GM12878 (cell line): ENCODE measurements at regions not wholly inside any gene's neighbourhood (a gene's known extent, or its start where the extent isn't known, plus 50 kb on each side); places are given as distances from the start of the nearest gene placed in this dataset.

ENCODE experiments used
- ATAC-seq: fragments of 200-7000 bp; cut with Tn5 transposase; 3 replicates; pipeline ENCODE4 v1.9.1; 2020; ENCODE audit warnings: mild to moderate bottlenecking, moderate library complexity
- BruUV-seq: library from RNA; stranded (reverse); fragments of 400-500 nt; replicated peaks from 2 replicates; lab custom pipeline; 2021; lab: Mats Ljungman, UMichigan
- CTCF ChIA-PET: fragments of 300-600 bp; sonication (Branson Sonifier 250); formaldehyde crosslinking; extraction: SDS; loops from one replicate; lab custom pipeline; 2021; ENCODE audit warnings: inconsistent platforms; lab: Yijun Ruan, JAX
- POLR2A ChIA-PET: fragments of 350-600 bp; formaldehyde crosslinking; extraction: SDS; loops from one replicate; lab custom pipeline; 2021; ENCODE audit warnings: inconsistent platforms; lab: Charles Lee
- RAD21 ChIA-PET: fragments of 300-600 bp; sonication (Branson Sonifier 250); formaldehyde crosslinking; loops from one replicate; lab custom pipeline; 2023; ENCODE audit warnings: antibody characterized with exemption; ENCODE audit not compliant: unreplicated experiment; lab: Charles Lee
- SMC1A ChIA-PET: fragments of 300-600 bp; sonication (Branson Sonifier 250); formaldehyde crosslinking; loops from one replicate; lab custom pipeline; 2023; ENCODE audit not compliant: unreplicated experiment, uncharacterized antibody; lab: Charles Lee
- DNase-seq: peaks from one replicate; pipeline ENCODE4 v3.0.0-alpha.2; 2011; ENCODE audit warnings: low read depth, low spot score
- FAIRE-seq: peaks from 3 replicates; lab custom pipeline; 2011; peaks lifted over from hg19 to GRCh38; lab: Jason Lieb, UNC
- H2AFZ ChIP-seq: 2 replicates; pipeline ENCODE4 v1.6.0; 2011; ENCODE audit warnings: low read depth, low read length, control low read depth; ENCODE audit not compliant: control insufficient read depth
- H3K27ac ChIP-seq: 2 replicates; pipeline ENCODE4 v1.5.1; 2011; ENCODE audit warnings: control low read depth; ENCODE audit not compliant: control insufficient read depth, insufficient read depth
- H3K27me3 ChIP-seq, 2 experiments: replicated peaks in 1 of 2; 2 replicates each; pipeline versions ENCODE4 v1.6.0 to v1.6.1; 2011; ENCODE audit warnings: low read length in 1 of 2; ENCODE audit not compliant: control insufficient read depth in 2 of 2, insufficient read depth in 2 of 2
- H3K36me3 ChIP-seq, 2 experiments: 2 replicates each; pipeline ENCODE4 v1.5.1; 2011; ENCODE audit warnings: low read length in 1 of 2; ENCODE audit not compliant: control insufficient read depth in 2 of 2, insufficient read depth in 2 of 2
- H3K4me1 ChIP-seq: 2 replicates; pipeline ENCODE4 v1.6.1; 2011; ENCODE audit warnings: mild to moderate bottlenecking, low read length, moderate library complexity, mixed read lengths; ENCODE audit not compliant: control insufficient read depth, insufficient read depth
- H3K4me2 ChIP-seq: 2 replicates; pipeline ENCODE4 v1.6.0; 2011; ENCODE audit warnings: control low read depth; ENCODE audit not compliant: control insufficient read depth, insufficient read depth
- H3K4me3 ChIP-seq: fragments of 200-600 bp; sonication (generic); 2 replicates; pipeline ENCODE4 v1.5.1; 2016
- H3K79me2 ChIP-seq: 2 replicates; pipeline ENCODE4 v1.6.0; 2011; ENCODE audit warnings: low read length; ENCODE audit not compliant: control insufficient read depth, insufficient read depth
- H3K9ac ChIP-seq: 2 replicates; pipeline ENCODE4 v1.8.0; 2011; ENCODE audit warnings: low read length, control low read depth, mixed read lengths; ENCODE audit not compliant: control insufficient read depth, insufficient read depth
- H3K9me3 ChIP-seq: replicated peaks from 3 replicates; pipeline ENCODE4 v1.5.1; 2011; ENCODE audit warnings: mild to moderate bottlenecking, low read length; ENCODE audit not compliant: control insufficient read depth, insufficient read depth
- H4K20me1 ChIP-seq: 2 replicates; pipeline ENCODE4 v1.6.0; 2011; ENCODE audit not compliant: control insufficient read depth, insufficient read depth
- CBX5 ChIP-seq: sonication (generic); IDR thresholded peaks from 2 replicates; pipeline ENCODE4 v1.6.1; 2016; ENCODE audit warnings: low read depth, moderate library complexity, mild to moderate bottlenecking, inconsistent platforms
- E2F8 ChIP-seq: fragments of 450-650 bp; IDR thresholded peaks from 2 replicates; pipeline ENCODE4 v1.6.1; 2018; ENCODE audit warnings: mild to moderate bottlenecking, low read depth, moderate library complexity; ENCODE audit not compliant: partially characterized antibody
- EP300 ChIP-seq, 2 experiments: fragments of 150-350 bp in 1 of 2; IDR thresholded peaks; 2 replicates each; pipeline ENCODE4 v1.6.1; 2011 to 2012; ENCODE audit warnings: low read depth in 2 of 2, low read length in 2 of 2, borderline replicate concordance in 1 of 2, improper control_type of control experiment in 1 of 2, inconsistent platforms in 1 of 2; ENCODE audit not compliant: control insufficient read depth in 1 of 2
- HCFC1 ChIP-seq: fragments of 150-350 bp; IDR thresholded peaks from 2 replicates; pipeline ENCODE4 v1.6.1; 2014; ENCODE audit warnings: low read length
- IRF5 ChIP-seq: fragments of 450-650 bp; IDR thresholded peaks from 2 replicates; pipeline ENCODE4 v1.6.1; 2017; ENCODE audit warnings: borderline replicate concordance
- NFIC ChIP-seq: IDR thresholded peaks from 2 replicates; pipeline ENCODE4 v1.6.1; 2012; ENCODE audit warnings: low read depth, mild to moderate bottlenecking, inconsistent platforms, low read length, moderate library complexity
- PAX8 ChIP-seq: fragments of 450-650 bp; IDR thresholded peaks from 2 replicates; pipeline ENCODE4 v1.6.1; 2017; ENCODE audit warnings: mild to moderate bottlenecking, moderate library complexity
- POLR2AphosphoS2 ChIP-seq: IDR thresholded peaks from 2 replicates; pipeline ENCODE4 v1.6.1; 2011; ENCODE audit warnings: low read depth, mild to moderate bottlenecking, low read length, improper control_type of control experiment, moderate library complexity
- RBBP5 ChIP-seq: fragments of 200-600 bp; sonication (generic); conservative IDR thresholded peaks from 2 replicates; pipeline ENCODE4 v1.6.1; 2016
- RFX5 ChIP-seq: IDR thresholded peaks from 2 replicates; pipeline ENCODE4 v1.6.1; 2011; ENCODE audit warnings: low read depth, low read length, improper control_type of control experiment
- YY1 ChIP-seq: IDR thresholded peaks from 2 replicates; pipeline ENCODE4 v1.6.1; 2011; ENCODE audit warnings: low read depth, mild to moderate bottlenecking, low read length
- ZBTB40 ChIP-seq: fragments of 450-650 bp; IDR thresholded peaks from 2 replicates; pipeline ENCODE4 v1.6.1; 2016; ENCODE audit warnings: mild to moderate bottlenecking, moderate library complexity, borderline replicate concordance
- ZNF207 ChIP-seq: fragments of 450-650 bp; IDR thresholded peaks from 2 replicates; pipeline ENCODE4 v1.6.1; 2014; ENCODE audit warnings: antibody characterized with exemption, mild to moderate bottlenecking, borderline replicate concordance
- ZNF217 ChIP-seq: fragments of 450-650 bp; IDR thresholded peaks from 2 replicates; pipeline ENCODE4 v1.6.1; 2017; ENCODE audit warnings: antibody characterized with exemption, mild to moderate bottlenecking
- ZNF384 ChIP-seq: IDR thresholded peaks from 2 replicates; pipeline ENCODE4 v1.6.1; 2012; ENCODE audit warnings: low read depth, mild to moderate bottlenecking, low read length, improper control_type of control experiment, borderline replicate concordance
- WGBS: methylation state at CpG from one replicate; pipeline ENCODE4 v1.1.6; 2016; ENCODE audit warnings: low lambda C conversion rate; ENCODE audit not compliant: insufficient replicate concordance, insufficient coverage; ENCODE audit errors: missing lambda C conversion rate; 5-methylcytosine and 5-hydroxymethylcytosine counted together
- in situ Hi-C: fragments of 300-500 bp; cut with MboI; formaldehyde crosslinking; loops from 9 replicates; pipeline ENCODE4 v1.14.3; 2018; ENCODE audit warnings: mixed read lengths
- intact Hi-C: fragments of 100-400 bp; cut with micrococcal nuclease; formaldehyde crosslinking; loops from one replicate; pipeline ENCODE4 v1.14.2; 2022; ENCODE audit not compliant: unreplicated experiment

- intact Hi-C loops (no loop called here), in situ Hi-C loops (no loop called here)
- H2AFZ ChIP-seq: no peak overlapping the region
- ChIA-PET RAD21 (no interaction called here), CTCF (no interaction called here), SMC1A (no interaction called here), POLR2A (no interaction called here)
- TF ChIP-seq ZBTB40 (no peak), NFIC (no peak), HCFC1 (no peak), ZNF207 (no peak), E2F8 (no peak), CBX5 (no peak), ZNF217 (no peak), IRF5 (no peak), RFX5 (no peak), POLR2AphosphoS2 (no peak), YY1 (no peak), ZNF384 (no peak), PAX8 (no peak), RBBP5 (no peak), EP300 (IDR thresholded peaks at IDR 0.05; ENCODE audit: borderline replicate concordance in 1 of 2, control insufficient read depth in 1 of 2, low read depth in 2 of 2, low read length in 2 of 2) (no peak)
- no peaks in the 10 kb centered on the region; the same call in 2 of the 3 replicates for H3K9me3 ChIP-seq
- no peaks in the 10 kb centered on the region for H3K36me3 ChIP-seq
- H3K9ac ChIP-seq: no peak overlapping the region
- no peak for FAIRE-seq
- WGBS: 39% methylated on average over 7 of the region's 7 CpGs
- no peak overlapping the region for H3K27ac ChIP-seq
- no peaks in the 10 kb centered on the region for H4K20me1 ChIP-seq
- H3K79me2 ChIP-seq: no peaks in the 10 kb centered on the region
- peaks cover 0 to 3% of the 10 kb centered on the region in 2 experiments; a peak in 1 of 4 replicates for H3K27me3 ChIP-seq
- H3K4me2 ChIP-seq: no peak overlapping the region
- ATAC-seq: no peak
- DNase-seq: no peak
- H3K4me3 ChIP-seq: no peak overlapping the region
- H3K4me1 ChIP-seq: peaks cover 4% of the 10 kb centered on the region; the same call in 1 of the 2 replicates
- no TSS peak for BruUV-seq
Measured at GRCh38 chr1:38301040-38301439, 254.4 kb upstream of the POU3F1 start.
